ENCODE measurements at regions not wholly inside any gene's neighbourhood (a gene's known extent, or its start where the extent isn't known, plus 50 kb on each side); places are given as distances from the start of the nearest gene placed in this dataset.
"Not testable (repeated sequence)": the region's sequence is repeated elsewhere in the genome, so short reads cannot be mapped to it uniquely, and the experiment has no call there.

GRCh38 chr5:62218860-62219259 is 87.1 kb upstream of the KIF2A start:
- not testable (repeated sequence) for DNase-seq (ENCODE audit: low read depth in 2 of 2)

- DNase-seq (ENCODE audit: low read depth in 2 of 2) = not testable (repeated sequence)
These were observed 84.1 kb upstream of the KIF2A start for GRCh38 chr5:62221881-62222280.

- DNase-seq (ENCODE audit: low read depth in 2 of 2) = not testable (repeated sequence)
These were observed 83.7 kb upstream of the KIF2A start for GRCh38 chr5:62222305-62222704.

- DNase-seq (ENCODE audit: low read depth in 2 of 2) = peak; percentile 48 to 58
These were observed 82.7 kb upstream of the KIF2A start for GRCh38 chr5:62223312-62223670.

- not testable (repeated sequence) for DNase-seq (ENCODE audit: low read depth in 2 of 2)
These were observed 80.9 kb upstream of the KIF2A start for GRCh38 chr5:62224987-62225601.

GRCh38 chr5:62230876-62231388 is 75.1 kb upstream of the KIF2A start:
- DNase-seq (ENCODE audit: low read depth in 2 of 2) = not testable (repeated sequence)

GRCh38 chr5:62231576-62231975 is 74.4 kb upstream of the KIF2A start:
- DNase-seq (ENCODE audit: low read depth in 2 of 2) = no peak

- DNase-seq (ENCODE audit: low read depth in 2 of 2) = not testable (repeated sequence)
These were observed 73.8 kb upstream of the KIF2A start for GRCh38 chr5:62232218-62232617.

- DNase-seq (ENCODE audit: low read depth in 2 of 2) = not testable (repeated sequence)
These were observed 72.6 kb upstream of the KIF2A start for GRCh38 chr5:62233083-62234046.

GRCh38 chr5:62236593-62236992 is 69.4 kb upstream of the KIF2A start:
- DNase-seq (ENCODE audit: low read depth in 2 of 2) = peak; percentile 38 to 67

- DNase-seq (ENCODE audit: low read depth in 2 of 2) = not testable (repeated sequence)
These were observed 68.1 kb upstream of the KIF2A start for GRCh38 chr5:62237944-62238343.

GRCh38 chr5:62238584-62238983 is 67.4 kb upstream of the KIF2A start:
- DNase-seq (ENCODE audit: low read depth in 2 of 2) = not testable (repeated sequence)

- not testable (repeated sequence) for DNase-seq (ENCODE audit: low read depth in 2 of 2)
These were observed 65.5 kb upstream of the KIF2A start for GRCh38 chr5:62240494-62240893.

GRCh38 chr5:62242000-62242399 is 64.0 kb upstream of the KIF2A start:
- DNase-seq (ENCODE audit: low read depth in 2 of 2) = not testable (repeated sequence)

GRCh38 chr5:62243046-62243445 is 63.0 kb upstream of the KIF2A start:
- not testable (repeated sequence) for DNase-seq (ENCODE audit: low read depth in 2 of 2)

GRCh38 chr5:62248192-62248591 is 57.8 kb upstream of the KIF2A start:
- peak; percentile 27 to 56 for DNase-seq (ENCODE audit: low read depth in 2 of 2)

- DNase-seq (ENCODE audit: low read depth in 2 of 2) = not testable (repeated sequence)
These were observed 55.9 kb upstream of the KIF2A start for GRCh38 chr5:62250085-62250484.

GRCh38 chr5:62250919-62251318 is 55.1 kb upstream of the KIF2A start:
- DNase-seq (ENCODE audit: low read depth in 2 of 2) = not testable (repeated sequence)

- not testable (repeated sequence) for DNase-seq (ENCODE audit: low read depth in 2 of 2)
These were observed 53.5 kb upstream of the KIF2A start for GRCh38 chr5:62252519-62252918.

GRCh38 chr5:62255551-62255950 is 50.5 kb upstream of the KIF2A start:
- DNase-seq (ENCODE audit: low read depth in 2 of 2) = not testable (repeated sequence)

GRCh38 chr5:62256161-62257019 is 49.6 kb upstream of the KIF2A start:
- no peak for DNase-seq (ENCODE audit: low read depth in 2 of 2)

All from stimulated activated CD8-positive, alpha-beta memory T cell treated with anti-CD3 and anti-CD28 coated beads, Interleukin-15, amount 100 ng/mL, for 48 hours (primary cell).